DND-41 (cell line): ENCODE measurements at regions not wholly inside any gene's neighbourhood (a gene's known extent, or its start where the extent isn't known, plus 50 kb on each side); places are given as distances from the start of the nearest gene placed in this dataset.

Source experiments
- ATAC-seq: fragments of 200-7000 bp; cut with Tn5 transposase; 3 replicates; pipeline ENCODE4 v1.9.1; 2021; ENCODE audit warnings: low read depth; ENCODE audit not compliant: insufficient read depth
- DNase-seq: peaks from one replicate; pipeline ENCODE4 v3.0.0-alpha.2; 2020
- H2AFZ ChIP-seq: 2 replicates; pipeline ENCODE4 v1.6.0; 2012; ENCODE audit warnings: low read depth, low read length
- H3K27ac ChIP-seq: 2 replicates; pipeline ENCODE4 v1.5.1; 2012; ENCODE audit warnings: low read length, inconsistent platforms
- H3K27me3 ChIP-seq: fragments of 200-600 bp; sonication (generic); 2 replicates; pipeline ENCODE4 v1.6.0; 2012; ENCODE audit warnings: low read length, mild to moderate bottlenecking, inconsistent platforms; ENCODE audit not compliant: insufficient read depth, poor library complexity
- H3K36me3 ChIP-seq: 2 replicates; pipeline ENCODE4 v1.5.1; 2012; ENCODE audit warnings: low read length, inconsistent platforms; ENCODE audit not compliant: insufficient read depth
- H3K4me1 ChIP-seq: 2 replicates; pipeline ENCODE4 v1.5.1; 2012; ENCODE audit warnings: mild to moderate bottlenecking, low read length; ENCODE audit not compliant: insufficient read depth
- H3K4me2 ChIP-seq: 2 replicates; pipeline ENCODE4 v1.6.0; 2012; ENCODE audit warnings: mild to moderate bottlenecking, moderate library complexity, low read length, inconsistent platforms; ENCODE audit not compliant: insufficient read depth
- H3K4me3 ChIP-seq, 2 experiments: fragments of 200-600 bp in 1 of 2; shearing (Covaris generic) in 1 of 2; 2 replicates each; pipeline ENCODE4 v1.5.1; 2012 to 2016; ENCODE audit warnings: inconsistent platforms in 2 of 2, low read length in 2 of 2, mild to moderate bottlenecking in 2 of 2, low read depth in 1 of 2, moderate library complexity in 1 of 2
- H3K79me2 ChIP-seq: 2 replicates; pipeline ENCODE4 v1.6.0; 2012; ENCODE audit warnings: low read length, inconsistent platforms; ENCODE audit not compliant: insufficient read depth
- H3K9ac ChIP-seq: 2 replicates; pipeline ENCODE4 v1.6.0; 2012; ENCODE audit warnings: low read depth, mild to moderate bottlenecking, inconsistent platforms, low read length, moderate library complexity
- H3K9me3 ChIP-seq: 2 replicates; pipeline ENCODE4 v1.5.1; 2012; ENCODE audit warnings: low read length, moderate library complexity, mild to moderate bottlenecking, inconsistent platforms; ENCODE audit not compliant: insufficient read depth, severe bottlenecking
- H4K20me1 ChIP-seq: 2 replicates; pipeline ENCODE4 v1.6.0; 2012; ENCODE audit warnings: low read length; ENCODE audit not compliant: insufficient read depth
- EZH2 ChIP-seq: IDR thresholded peaks from 3 replicates; pipeline ENCODE4 v1.6.1; 2012; ENCODE audit warnings: borderline replicate concordance, low read depth, mild to moderate bottlenecking, moderate library complexity, low read length, inconsistent platforms; ENCODE audit not compliant: severe bottlenecking
- TF ChIP-seq, protein P1 (sequence below): IDR thresholded peaks from 2 replicates; pipeline ENCODE4 v1.5.1; 2012; ENCODE audit warnings: borderline replicate concordance, low read length, moderate library complexity, mild to moderate bottlenecking; ENCODE audit not compliant: poor library complexity, severe bottlenecking; ENCODE audit errors: extremely low read depth

DNA sequence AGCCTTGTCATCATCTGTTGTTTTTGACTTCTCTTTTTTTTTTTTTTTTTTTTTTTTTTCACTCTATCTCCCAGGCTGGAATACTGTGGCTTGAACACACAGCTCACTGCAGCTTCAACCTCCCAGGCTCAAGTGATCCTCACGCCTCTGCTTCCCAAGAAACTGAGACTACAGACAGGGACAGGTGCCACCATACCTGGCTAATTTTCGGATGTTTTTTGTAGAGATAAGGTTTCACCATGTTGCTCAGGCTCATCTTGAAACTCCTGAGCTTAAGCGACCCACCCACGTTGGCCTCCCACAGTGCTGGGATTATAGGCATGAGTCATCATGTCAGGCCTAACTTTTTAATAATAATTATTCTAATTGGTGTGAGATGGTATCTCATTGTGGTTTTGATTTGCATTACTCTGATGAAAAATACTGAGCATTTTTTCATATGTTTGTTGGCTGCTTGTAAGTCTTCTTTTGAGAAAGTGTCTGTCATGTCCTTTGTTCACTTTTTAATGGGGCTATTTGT, 51.3 kb upstream of the OR9G4 start:
- Histone ChIP-seq H3K4me3 (no peak overlapping the region), H3K4me2 (no peak overlapping the region), H3K79me2 (no peaks in the 10 kb centered on the region), H3K36me3 (no peaks in the 10 kb centered on the region), H4K20me1 (no peaks in the 10 kb centered on the region), H3K27me3 (no peaks in the 10 kb centered on the region), H3K27ac (no peak overlapping the region), H3K4me1 (no peaks in the 10 kb centered on the region), H3K9ac (no peak overlapping the region), H3K9me3 (no peaks in the 10 kb centered on the region), H2AFZ (no peak overlapping the region)
- TF ChIP-seq EZH2, result no peak
- TF ChIP-seq, protein P1, sequence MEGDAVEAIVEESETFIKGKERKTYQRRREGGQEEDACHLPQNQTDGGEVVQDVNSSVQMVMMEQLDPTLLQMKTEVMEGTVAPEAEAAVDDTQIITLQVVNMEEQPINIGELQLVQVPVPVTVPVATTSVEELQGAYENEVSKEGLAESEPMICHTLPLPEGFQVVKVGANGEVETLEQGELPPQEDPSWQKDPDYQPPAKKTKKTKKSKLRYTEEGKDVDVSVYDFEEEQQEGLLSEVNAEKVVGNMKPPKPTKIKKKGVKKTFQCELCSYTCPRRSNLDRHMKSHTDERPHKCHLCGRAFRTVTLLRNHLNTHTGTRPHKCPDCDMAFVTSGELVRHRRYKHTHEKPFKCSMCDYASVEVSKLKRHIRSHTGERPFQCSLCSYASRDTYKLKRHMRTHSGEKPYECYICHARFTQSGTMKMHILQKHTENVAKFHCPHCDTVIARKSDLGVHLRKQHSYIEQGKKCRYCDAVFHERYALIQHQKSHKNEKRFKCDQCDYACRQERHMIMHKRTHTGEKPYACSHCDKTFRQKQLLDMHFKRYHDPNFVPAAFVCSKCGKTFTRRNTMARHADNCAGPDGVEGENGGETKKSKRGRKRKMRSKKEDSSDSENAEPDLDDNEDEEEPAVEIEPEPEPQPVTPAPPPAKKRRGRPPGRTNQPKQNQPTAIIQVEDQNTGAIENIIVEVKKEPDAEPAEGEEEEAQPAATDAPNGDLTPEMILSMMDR, result no peak
- ATAC-seq (no peak), DNase-seq (no peak)
